Esophagus muscularis mucosa (tissue), 3 donors: ENCODE measurements at regions not wholly inside any gene's neighbourhood (a gene's known extent, or its start where the extent isn't known, plus 50 kb on each side); places are given as distances from the start of the nearest gene placed in this dataset.

Experiments used
- POLR2A ChIP-seq: fragments of 450-650 bp; IDR thresholded peaks from one replicate; pipeline ENCODE4 v1.6.1; 2017; ENCODE audit warnings: antibody characterized with exemption, moderate library complexity, mild to moderate bottlenecking, low read depth
- POLR2AphosphoS5 ChIP-seq, 2 donors: sonication (generic); formaldehyde crosslinking; IDR thresholded peaks; one replicate each; pipeline ENCODE4 v1.6.1; 2017; ENCODE audit warnings: antibody characterized with exemption in 2 of 2
- TF ChIP-seq, protein P1 (sequence below), 3 experiments: fragments of 200-600 bp in 2 of 3; fragments of 450-650 bp in 1 of 3; sonication (generic) in 2 of 3; IDR thresholded peaks; one replicate each; pipeline ENCODE4 v1.5.1; 2017 to 2019; ENCODE audit warnings: antibody characterized with exemption in 3 of 3, mild to moderate bottlenecking in 2 of 3, moderate library complexity in 1 of 3

DNA sequence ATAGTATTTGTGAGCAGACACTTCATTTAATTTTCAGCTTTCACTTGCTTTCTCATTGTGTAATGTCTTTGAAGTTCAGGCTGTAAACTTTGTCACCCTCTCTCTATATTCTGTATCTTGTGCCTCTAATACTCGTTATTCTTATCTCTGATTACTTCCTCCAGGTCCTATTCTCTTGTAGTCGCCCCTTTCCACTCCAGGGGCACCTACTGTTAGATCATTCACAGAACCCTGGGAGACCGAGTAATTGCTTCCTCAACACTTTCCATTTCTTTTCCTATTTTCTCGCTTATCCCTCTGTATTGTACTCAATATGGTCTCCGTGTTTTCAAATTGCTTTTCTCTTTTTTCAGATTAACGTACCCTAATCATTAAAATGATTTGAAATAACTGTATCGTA lies 93.9 kb upstream of the TDRD3 start:
- TF ChIP-seq, protein P1, sequence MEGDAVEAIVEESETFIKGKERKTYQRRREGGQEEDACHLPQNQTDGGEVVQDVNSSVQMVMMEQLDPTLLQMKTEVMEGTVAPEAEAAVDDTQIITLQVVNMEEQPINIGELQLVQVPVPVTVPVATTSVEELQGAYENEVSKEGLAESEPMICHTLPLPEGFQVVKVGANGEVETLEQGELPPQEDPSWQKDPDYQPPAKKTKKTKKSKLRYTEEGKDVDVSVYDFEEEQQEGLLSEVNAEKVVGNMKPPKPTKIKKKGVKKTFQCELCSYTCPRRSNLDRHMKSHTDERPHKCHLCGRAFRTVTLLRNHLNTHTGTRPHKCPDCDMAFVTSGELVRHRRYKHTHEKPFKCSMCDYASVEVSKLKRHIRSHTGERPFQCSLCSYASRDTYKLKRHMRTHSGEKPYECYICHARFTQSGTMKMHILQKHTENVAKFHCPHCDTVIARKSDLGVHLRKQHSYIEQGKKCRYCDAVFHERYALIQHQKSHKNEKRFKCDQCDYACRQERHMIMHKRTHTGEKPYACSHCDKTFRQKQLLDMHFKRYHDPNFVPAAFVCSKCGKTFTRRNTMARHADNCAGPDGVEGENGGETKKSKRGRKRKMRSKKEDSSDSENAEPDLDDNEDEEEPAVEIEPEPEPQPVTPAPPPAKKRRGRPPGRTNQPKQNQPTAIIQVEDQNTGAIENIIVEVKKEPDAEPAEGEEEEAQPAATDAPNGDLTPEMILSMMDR (IDR thresholded peaks at IDR 0.05), result no peak
- TF ChIP-seq POLR2A (no peak), POLR2AphosphoS5 (IDR thresholded peaks at IDR 0.05) (no peak)
